Activated CD4-positive, alpha-beta memory T cell treated with anti-CD3 and anti-CD28 coated beads, Interleukin-2, amount 10 ng/mL, durations not matched to agents 7 days and 5 days (primary cell): ENCODE measurements at regions not wholly inside any gene's neighbourhood (a gene's known extent, or its start where the extent isn't known, plus 50 kb on each side); places are given as distances from the start of the nearest gene placed in this dataset.
"Not testable (repeated sequence)": the region's sequence is repeated elsewhere in the genome, so short reads cannot be mapped to it uniquely, and the experiment has no call there.

Experiments
- CTCF ChIA-PET: fragments of 350-600 bp; sonication (Branson Sonifier 250); formaldehyde crosslinking; loops from one replicate; lab custom pipeline; 2021; ENCODE audit warnings: antibody characterized with exemption, inconsistent platforms; lab: Charles Lee
- POLR2A ChIA-PET: fragments of 350-600 bp; sonication (Branson Sonifier 250); formaldehyde crosslinking; loops from one replicate; lab custom pipeline; 2021; ENCODE audit warnings: antibody characterized with exemption; lab: Charles Lee
- DNase-seq: peaks from one replicate; pipeline ENCODE4 v3.0.0-alpha.2; 2020
- H3K27ac Mint-ChIP-seq: one replicate; pipeline ENCODE4 v1.8.0; 2021; ENCODE audit warnings: mild to moderate bottlenecking, mixed read lengths
- H3K27me3 Mint-ChIP-seq: one replicate; pipeline ENCODE4 v1.8.0; 2021; ENCODE audit warnings: mixed read lengths
- H3K36me3 Mint-ChIP-seq: one replicate; pipeline ENCODE4 v1.8.0; 2021; ENCODE audit warnings: low read depth, mixed read lengths
- H3K4me1 Mint-ChIP-seq: one replicate; pipeline ENCODE4 v1.8.0; 2021; ENCODE audit warnings: mixed read lengths
- H3K4me3 Mint-ChIP-seq: one replicate; pipeline ENCODE4 v1.8.0; 2021; ENCODE audit warnings: mild to moderate bottlenecking, mixed read lengths
- H3K9me3 Mint-ChIP-seq: one replicate; pipeline ENCODE4 v1.8.0; 2021; ENCODE audit warnings: mixed read lengths

DNA sequence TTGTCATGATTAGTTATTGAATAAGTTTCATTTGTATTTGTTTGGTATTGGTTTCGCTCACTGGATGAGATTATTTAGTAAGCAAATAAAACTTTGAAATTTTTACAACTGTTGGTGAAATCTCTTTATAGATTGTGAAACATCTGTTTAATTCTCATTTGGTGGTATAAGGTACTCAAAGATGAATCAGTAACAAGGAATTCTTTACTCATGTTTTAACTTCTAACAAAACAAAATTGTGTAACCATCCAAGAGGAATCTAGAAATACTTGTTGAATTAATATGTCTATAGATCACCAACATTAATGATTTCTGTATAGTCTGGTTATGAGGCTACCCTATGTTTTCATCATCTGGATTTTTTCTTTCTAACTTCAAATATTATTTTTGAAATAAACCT is 62.8 kb upstream of the USP25 start:
- H3K4me3 Mint-ChIP-seq: no peak overlapping the region
- no peaks in the 10 kb centered on the region for H3K9me3 Mint-ChIP-seq
- ChIA-PET CTCF (no interaction called here), POLR2A (no interaction called here)
- no peaks in the 10 kb centered on the region for H3K27me3 Mint-ChIP-seq
- no peak overlapping the region for H3K27ac Mint-ChIP-seq
- DNase-seq: no peak
- no peaks in the 10 kb centered on the region for H3K4me1 Mint-ChIP-seq
- H3K36me3 Mint-ChIP-seq: no peaks in the 10 kb centered on the region

DNA sequence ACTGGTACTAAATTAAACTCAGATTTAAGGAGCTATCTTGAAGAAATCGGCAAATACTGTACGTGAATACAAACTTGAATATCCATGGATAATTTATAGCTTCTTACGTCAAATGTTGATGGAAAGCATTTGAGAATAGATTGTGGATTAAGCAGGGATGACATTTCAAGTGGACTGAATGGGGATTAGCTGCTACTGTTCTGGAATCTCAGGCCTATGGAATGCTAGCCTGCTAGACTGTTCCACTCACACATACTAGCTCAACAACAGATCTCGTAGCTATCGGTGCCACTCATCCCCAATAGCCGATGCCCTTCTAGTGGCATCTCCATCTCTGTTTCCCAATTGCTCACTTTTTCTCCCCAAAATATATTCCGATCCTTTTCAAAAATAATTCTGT is 62.0 kb upstream of the USP25 start:
- Mint-ChIP-seq H3K27ac (no peak overlapping the region), H3K4me1 (no peaks in the 10 kb centered on the region), H3K36me3 (no peaks in the 10 kb centered on the region), H3K27me3 (no peaks in the 10 kb centered on the region), H3K4me3 (no peak overlapping the region), H3K9me3 (no peaks in the 10 kb centered on the region)
- no peak for DNase-seq
- POLR2A ChIA-PET: no interaction called here
- CTCF ChIA-PET: no interaction called here

GRCh38 chr21:15669247-15669646 is 60.5 kb upstream of the USP25 start:
- POLR2A ChIA-PET: no interaction called here
- DNase-seq: no peak
- Mint-ChIP-seq H3K4me3 (no peak overlapping the region), H3K9me3 (no peaks in the 10 kb centered on the region), H3K36me3 (no peaks in the 10 kb centered on the region), H3K27me3 (no peaks in the 10 kb centered on the region), H3K4me1 (no peaks in the 10 kb centered on the region), H3K27ac (no peak overlapping the region)
- CTCF ChIA-PET: interaction anchor here (0.7 kb wide), 1 partner anchor 35 kb away, joined by 4 read pairs; no protein-coding TSS in a partner anchor

GRCh38 chr21:15671188-15671587 is 58.6 kb upstream of the USP25 start:
- no peak overlapping the region for H3K27ac Mint-ChIP-seq

DNA sequence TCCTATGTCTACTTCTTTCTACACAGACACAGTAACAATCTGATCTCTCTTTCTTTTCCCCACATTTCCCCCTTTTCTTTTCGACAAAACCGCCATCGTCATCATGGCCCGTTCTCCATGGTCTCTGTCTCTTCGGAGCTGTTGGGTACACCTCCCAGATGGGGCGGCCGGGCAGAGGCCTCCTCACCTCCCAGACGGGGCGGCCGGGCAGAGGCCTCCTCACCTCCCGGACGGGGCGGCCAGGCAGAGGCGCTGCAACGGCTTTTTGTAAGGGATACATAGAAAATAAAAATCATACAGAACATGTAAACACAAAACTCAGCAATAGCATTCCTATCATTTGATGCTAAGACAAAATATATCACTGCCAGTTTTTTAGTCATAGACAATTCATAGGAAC is 57.2 kb upstream of the USP25 start:
- H3K4me3 Mint-ChIP-seq, H3K27ac Mint-ChIP-seq, DNase-seq, H3K9me3 Mint-ChIP-seq, POLR2A ChIA-PET, CTCF ChIA-PET, H3K4me1 Mint-ChIP-seq, H3K36me3 Mint-ChIP-seq, H3K27me3 Mint-ChIP-seq: not testable (repeated sequence)

More at GRCh38 chr21:15671188-15671587, 58.6 kb upstream of the USP25 start:
- no peak for DNase-seq
- Mint-ChIP-seq H3K27me3 (no peaks in the 10 kb centered on the region), H3K4me1 (no peaks in the 10 kb centered on the region), H3K9me3 (no peaks in the 10 kb centered on the region), H3K36me3 (no peaks in the 10 kb centered on the region), H3K4me3 (no peak overlapping the region)
- ChIA-PET POLR2A (no interaction called here), CTCF (no interaction called here)

- H3K27me3 Mint-ChIP-seq: peaks cover 2% of the 10 kb centered on the region
- H3K36me3 Mint-ChIP-seq: no peaks in the 10 kb centered on the region
These were observed 52.8 kb upstream of the USP25 start for GRCh38 chr21:15676935-15677334.

DNA sequence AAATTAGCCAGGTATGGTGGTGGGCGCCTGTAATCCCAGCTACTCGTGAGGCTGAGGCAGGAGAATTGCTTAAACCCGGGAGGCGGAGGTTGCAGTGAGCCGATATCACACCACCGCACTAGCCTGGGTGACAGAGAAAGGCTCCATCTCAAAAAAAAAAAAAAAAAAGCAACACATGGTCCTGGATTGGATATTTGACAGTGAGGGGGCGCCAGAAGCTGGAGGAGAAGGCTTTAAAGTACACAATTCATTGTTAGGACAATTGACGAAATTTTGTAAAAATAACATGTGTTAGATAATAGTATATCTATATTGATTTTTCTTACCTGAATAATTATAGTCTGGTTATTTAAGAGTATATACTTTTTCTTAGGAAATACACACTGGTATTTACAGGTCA is 50.2 kb upstream of the USP25 start:
- H3K4me3 Mint-ChIP-seq: no peak overlapping the region
- DNase-seq: no peak
- CTCF ChIA-PET: interaction anchor here (0.6 to 0.7 kb wide), 2 partner anchors 20 to 834 kb away, joined by 3 read pairs; no protein-coding TSS in a partner anchor
- H3K36me3 Mint-ChIP-seq: no peaks in the 10 kb centered on the region
- POLR2A ChIA-PET: no interaction called here
- no peak overlapping the region for H3K27ac Mint-ChIP-seq
- peaks cover 2% of the 10 kb centered on the region for H3K27me3 Mint-ChIP-seq
- no peaks in the 10 kb centered on the region for H3K9me3 Mint-ChIP-seq
- peaks cover 11% of the 10 kb centered on the region for H3K4me1 Mint-ChIP-seq

More at GRCh38 chr21:15676935-15677334, 52.8 kb upstream of the USP25 start:
- ChIA-PET CTCF (no interaction called here), POLR2A (no interaction called here)
- H3K4me1 Mint-ChIP-seq: peaks cover 2% of the 10 kb centered on the region
- no peak overlapping the region for H3K4me3 Mint-ChIP-seq
- no peak overlapping the region for H3K27ac Mint-ChIP-seq
- H3K9me3 Mint-ChIP-seq: no peaks in the 10 kb centered on the region
- no peak for DNase-seq
